ENCODE measurements at regions not wholly inside any gene's neighbourhood (a gene's known extent, or its start where the extent isn't known, plus 50 kb on each side); places are given as distances from the start of the nearest gene placed in this dataset.

GRCh38 chr12:76611533-76611932 is 52.0 kb upstream of the OSBPL8 start:
- DNase-seq = no peak

- DNase-seq = no peak
Measured at GRCh38 chr12:76614364-76614763, 54.8 kb upstream of the OSBPL8 start.

GRCh38 chr12:76618031-76618430 is 58.5 kb upstream of the OSBPL8 start:
- no peak for DNase-seq

- DNase-seq = no peak
Measured at GRCh38 chr12:76621582-76622024, 62.0 kb upstream of the OSBPL8 start.

- DNase-seq = no peak
Measured at GRCh38 chr12:76622351-76622750, 62.8 kb upstream of the OSBPL8 start.

- DNase-seq = no peak
Measured at GRCh38 chr12:76622915-76623314, 63.3 kb upstream of the OSBPL8 start.

- no peak for DNase-seq
Measured at GRCh38 chr12:76623931-76624330, 64.4 kb upstream of the OSBPL8 start.

- DNase-seq = no peak
Measured at GRCh38 chr12:76627346-76628135, 68.0 kb upstream of the OSBPL8 start.

GRCh38 chr12:76628745-76629144 is 69.2 kb upstream of the OSBPL8 start:
- DNase-seq = no peak

- no peak for DNase-seq
Measured at GRCh38 chr12:76631741-76632140, 72.2 kb upstream of the OSBPL8 start.

- no peak for DNase-seq
Measured at GRCh38 chr12:76633415-76633814, 73.8 kb upstream of the OSBPL8 start.

- no peak for DNase-seq
Measured at GRCh38 chr12:76634133-76634532, 74.6 kb upstream of the OSBPL8 start.

GRCh38 chr12:76636121-76636692 is 76.6 kb upstream of the OSBPL8 start:
- DNase-seq = no peak

GRCh38 chr12:76637807-76638206 is 78.2 kb upstream of the OSBPL8 start:
- no peak for DNase-seq

GRCh38 chr12:76639646-76640045 is 80.1 kb upstream of the OSBPL8 start:
- no peak for DNase-seq

GRCh38 chr12:76641073-76641472 is 81.5 kb upstream of the OSBPL8 start:
- no peak for DNase-seq

GRCh38 chr12:76641961-76642360 is 82.4 kb upstream of the OSBPL8 start:
- no peak for DNase-seq

- DNase-seq = no peak
Measured at GRCh38 chr12:76643438-76643837, 83.9 kb upstream of the OSBPL8 start.

- DNase-seq = no peak
Measured at GRCh38 chr12:76644950-76645349, 85.4 kb upstream of the OSBPL8 start.

GRCh38 chr12:76645934-76646333 is 86.4 kb upstream of the OSBPL8 start:
- DNase-seq = no peak

GRCh38 chr12:76646366-76646765 is 86.8 kb upstream of the OSBPL8 start:
- DNase-seq = no peak

GRCh38 chr12:76649099-76649498 is 89.5 kb upstream of the OSBPL8 start:
- no peak for DNase-seq

- no peak for DNase-seq
Measured at GRCh38 chr12:76652402-76652801, 92.8 kb upstream of the OSBPL8 start.

- DNase-seq = no peak
Measured at GRCh38 chr12:76653342-76653741, 93.8 kb upstream of the OSBPL8 start.
